T-helper 2 cell treated with Interferon-gamma antibody and Interleukin-4, amounts not matched to agents 5 μg/mL and 100 μg/mL, for 36 hours (primary cell): ENCODE measurements at regions not wholly inside any gene's neighbourhood (a gene's known extent, or its start where the extent isn't known, plus 50 kb on each side); places are given as distances from the start of the nearest gene placed in this dataset.
"Not testable (repeated sequence)": the region's sequence is repeated elsewhere in the genome, so short reads cannot be mapped to it uniquely, and the experiment has no call there.

ENCODE experiments used
- DNase-seq: peaks from one replicate; pipeline ENCODE4 v3.0.0; 2021; ENCODE audit warnings: low spot score
- H3K27ac Mint-ChIP-seq: one replicate; pipeline ENCODE4 v1.8.0; 2021; ENCODE audit warnings: mild to moderate bottlenecking, mixed read lengths
- H3K27me3 Mint-ChIP-seq: one replicate; pipeline ENCODE4 v1.8.0; 2021; ENCODE audit warnings: low read depth, mixed read lengths
- H3K36me3 Mint-ChIP-seq: one replicate; pipeline ENCODE4 v1.8.0; 2021; ENCODE audit warnings: low read depth, mixed read lengths
- H3K4me1 Mint-ChIP-seq: one replicate; pipeline ENCODE4 v1.8.0; 2021; ENCODE audit warnings: low read depth, mixed read lengths
- H3K4me3 Mint-ChIP-seq: one replicate; pipeline ENCODE4 v1.8.0; 2022; ENCODE audit warnings: mild to moderate bottlenecking, moderate library complexity, mixed read lengths
- H3K9me3 Mint-ChIP-seq: one replicate; pipeline ENCODE4 v1.8.0; 2021; ENCODE audit warnings: mixed read lengths

DNA sequence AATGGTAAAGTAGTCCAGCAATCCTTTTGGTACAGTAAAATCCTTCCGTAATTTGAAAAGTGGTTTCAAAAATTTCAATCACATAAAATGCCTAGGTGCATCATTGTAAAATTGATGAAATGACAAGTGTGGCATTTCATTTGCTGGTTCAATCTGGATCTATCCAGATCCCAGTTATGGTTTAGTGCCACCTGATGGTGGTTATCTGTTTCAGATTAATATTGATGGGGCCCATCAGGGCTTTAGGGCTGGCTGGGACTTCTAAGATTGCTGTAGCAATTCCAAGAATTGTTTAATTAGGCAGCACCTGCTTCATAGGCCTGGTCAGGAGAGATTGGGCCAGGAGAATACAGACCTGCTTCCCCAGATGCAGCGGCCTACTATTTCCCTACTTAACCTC is 55.5 kb upstream of the PIK3C3 start:
- H3K4me1 Mint-ChIP-seq = no peaks in the 10 kb centered on the region
- H3K36me3 Mint-ChIP-seq = no peaks in the 10 kb centered on the region
- no peaks in the 10 kb centered on the region for H3K9me3 Mint-ChIP-seq
- no peak for DNase-seq
- H3K27ac Mint-ChIP-seq = no peak overlapping the region
- peaks cover 5% of the 10 kb centered on the region for H3K27me3 Mint-ChIP-seq
- no peak overlapping the region for H3K4me3 Mint-ChIP-seq

DNA sequence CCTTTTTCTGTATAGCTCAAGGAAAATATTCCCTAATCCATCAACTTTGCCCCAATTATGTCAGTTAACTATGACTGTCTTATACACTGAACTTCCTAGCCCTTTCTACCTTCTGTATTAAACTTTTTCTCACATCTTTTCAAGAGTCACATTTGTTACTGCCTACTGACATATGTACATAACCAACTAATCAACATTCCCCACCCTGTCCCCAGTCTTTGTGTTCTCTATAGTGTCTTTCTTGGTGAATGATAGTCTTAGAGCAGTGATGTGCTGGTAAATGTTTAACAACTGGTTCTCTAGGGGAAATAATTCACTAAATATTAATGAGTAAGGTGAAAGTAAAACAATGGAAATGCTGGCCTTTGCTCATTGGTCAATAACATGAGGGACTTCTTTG is 61.6 kb upstream of the PIK3C3 start:
- H3K9me3 Mint-ChIP-seq = no peaks in the 10 kb centered on the region
- no peaks in the 10 kb centered on the region for H3K27me3 Mint-ChIP-seq
- no peak overlapping the region for H3K4me3 Mint-ChIP-seq
- no peak overlapping the region for H3K27ac Mint-ChIP-seq
- H3K36me3 Mint-ChIP-seq = no peaks in the 10 kb centered on the region
- no peak for DNase-seq
- H3K4me1 Mint-ChIP-seq = no peaks in the 10 kb centered on the region

DNA sequence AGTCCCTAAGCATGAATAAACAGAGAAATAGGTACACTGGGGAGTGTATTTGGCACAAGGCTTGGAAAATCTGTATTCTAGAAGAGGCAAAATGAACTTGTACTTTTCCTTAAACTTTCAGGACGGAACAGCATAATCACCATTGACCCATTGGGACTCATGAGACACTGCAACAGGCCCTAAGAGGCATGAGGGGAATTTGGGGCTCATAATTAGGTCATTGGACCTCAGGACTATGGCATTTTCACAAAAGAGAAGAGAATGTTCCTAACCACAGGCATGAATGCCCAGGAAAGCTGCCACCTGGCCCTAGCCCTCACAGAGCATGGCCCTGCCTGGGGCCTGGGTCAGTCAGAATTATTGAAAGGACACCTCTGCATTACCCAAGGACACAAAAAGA is 67.9 kb upstream of the PIK3C3 start:
- no peak for DNase-seq
- Mint-ChIP-seq H3K4me1 (no peaks in the 10 kb centered on the region), H3K27me3 (no peaks in the 10 kb centered on the region), H3K36me3 (no peaks in the 10 kb centered on the region), H3K27ac (no peak overlapping the region), H3K9me3 (no peaks in the 10 kb centered on the region), H3K4me3 (no peak overlapping the region)

DNA sequence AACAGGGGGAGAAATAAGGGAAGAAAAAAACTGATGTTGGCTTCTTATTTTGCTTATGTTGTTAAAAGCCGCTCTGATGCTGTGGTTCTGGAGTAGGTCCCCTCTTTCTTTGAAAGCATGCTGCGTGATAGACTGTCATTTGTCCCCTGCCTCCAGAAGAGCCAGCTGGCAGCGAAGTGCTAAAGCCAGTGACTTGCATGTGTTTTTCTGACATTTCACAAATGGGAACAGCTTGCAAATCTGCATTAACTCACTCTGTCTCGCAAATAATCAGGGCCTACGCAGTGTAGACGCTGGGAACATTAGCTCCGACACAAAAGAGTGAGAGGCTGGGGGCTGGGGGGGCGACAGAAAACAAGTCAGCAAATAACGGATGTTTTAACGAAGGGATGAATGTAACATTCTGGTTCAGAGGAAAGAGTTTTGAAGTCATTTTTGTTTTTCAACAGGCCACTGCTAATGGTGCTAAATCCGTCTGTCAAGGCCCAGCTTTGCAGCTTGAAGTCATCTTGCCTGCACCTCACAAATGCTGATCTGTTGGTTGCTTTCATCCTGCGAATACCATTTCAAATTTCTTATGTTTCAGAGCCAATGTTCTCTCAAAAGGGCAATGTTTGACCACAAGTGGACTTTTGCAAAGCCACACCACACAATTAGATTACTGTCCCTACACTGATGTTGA is 68.8 kb upstream of the PIK3C3 start:
- H3K4me3 Mint-ChIP-seq = no peak overlapping the region
- H3K9me3 Mint-ChIP-seq = no peaks in the 10 kb centered on the region
- H3K27me3 Mint-ChIP-seq = no peaks in the 10 kb centered on the region
- H3K27ac Mint-ChIP-seq = no peak overlapping the region
- DNase-seq = no peak
- no peaks in the 10 kb centered on the region for H3K4me1 Mint-ChIP-seq
- H3K36me3 Mint-ChIP-seq = no peaks in the 10 kb centered on the region

DNA sequence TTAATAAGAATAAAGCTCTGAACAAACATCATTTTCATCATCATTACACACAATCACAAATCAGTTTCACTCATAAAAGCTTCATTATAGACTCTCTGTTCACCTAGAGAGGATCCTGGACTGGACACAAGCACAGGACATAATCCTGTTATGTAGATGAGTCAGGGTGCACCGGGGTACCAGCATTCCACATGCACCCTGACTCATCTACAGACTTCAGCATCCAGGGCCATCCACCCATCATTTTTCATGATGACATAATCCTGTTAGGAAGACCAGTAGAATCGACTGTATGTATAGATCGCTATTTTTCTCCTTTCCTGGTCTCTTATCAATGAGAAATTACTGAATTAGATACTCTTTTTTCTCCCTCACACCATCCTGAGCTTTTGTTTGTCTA is 73.7 kb upstream of the PIK3C3 start:
- DNase-seq = no peak
- Mint-ChIP-seq H3K36me3 (no peaks in the 10 kb centered on the region), H3K4me1 (no peaks in the 10 kb centered on the region), H3K27ac (no peak overlapping the region), H3K4me3 (no peak overlapping the region), H3K27me3 (peaks cover 2% of the 10 kb centered on the region), H3K9me3 (no peaks in the 10 kb centered on the region)

DNA sequence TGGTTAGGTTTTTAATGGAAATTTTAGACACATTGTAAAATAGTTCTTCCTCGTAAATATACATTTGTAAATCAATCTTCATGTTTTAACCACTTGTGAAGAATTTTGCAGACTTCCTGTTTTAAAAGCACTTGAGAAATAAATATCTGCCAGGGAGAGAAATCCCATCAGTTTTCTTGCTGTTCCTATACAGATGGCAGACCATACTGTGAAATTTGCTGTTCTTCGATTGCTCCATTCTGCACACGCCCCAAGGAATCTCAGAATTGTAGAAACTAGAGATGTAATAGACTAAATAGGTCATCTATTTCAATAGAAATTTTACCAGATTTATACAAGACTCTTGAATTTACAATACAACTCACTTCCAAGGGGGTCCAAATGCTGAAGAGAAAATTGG is 75.8 kb upstream of the PIK3C3 start:
- Mint-ChIP-seq H3K36me3 (no peaks in the 10 kb centered on the region), H3K4me1 (no peaks in the 10 kb centered on the region), H3K27ac (no peak overlapping the region), H3K27me3 (peaks cover 2% of the 10 kb centered on the region), H3K4me3 (no peak overlapping the region), H3K9me3 (no peaks in the 10 kb centered on the region)
- DNase-seq = no peak

DNA sequence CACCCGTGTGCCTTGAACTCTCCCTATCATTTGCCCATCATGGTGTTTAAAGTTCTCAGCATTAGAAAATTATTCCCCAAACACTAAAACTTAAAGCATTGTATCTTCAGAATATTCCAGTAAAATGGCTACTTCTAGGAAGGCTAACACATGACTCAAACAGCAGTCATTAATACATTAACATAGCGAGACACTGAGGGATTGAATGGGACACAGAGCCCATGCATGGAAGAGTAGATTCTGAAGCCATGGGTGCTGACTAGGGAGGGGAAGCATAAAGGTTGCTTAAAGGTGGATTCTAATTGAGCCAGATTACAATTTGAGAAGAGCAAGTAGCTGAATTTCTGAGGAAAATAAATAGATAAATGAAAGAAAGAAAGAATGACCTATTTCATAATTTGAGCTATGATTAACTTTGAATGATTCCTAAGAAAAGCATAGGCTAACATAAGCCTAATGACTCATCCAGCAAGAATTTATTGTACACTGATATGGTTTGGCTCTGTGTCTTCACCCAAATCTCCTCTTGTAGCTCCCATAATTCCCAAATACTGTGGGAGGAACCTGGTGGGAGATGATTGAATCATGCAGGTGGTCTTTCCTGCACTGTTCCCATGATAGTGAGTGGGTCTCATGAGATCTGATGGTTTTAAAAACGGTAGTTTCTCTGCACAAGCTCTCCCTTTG is 79.8 kb upstream of the PIK3C3 start:
- H3K4me1 Mint-ChIP-seq = no peaks in the 10 kb centered on the region
- no peaks in the 10 kb centered on the region for H3K36me3 Mint-ChIP-seq
- H3K27me3 Mint-ChIP-seq = no peaks in the 10 kb centered on the region
- no peaks in the 10 kb centered on the region for H3K9me3 Mint-ChIP-seq
- no peak overlapping the region for H3K4me3 Mint-ChIP-seq
- H3K27ac Mint-ChIP-seq = no peak overlapping the region
- DNase-seq = no peak

DNA sequence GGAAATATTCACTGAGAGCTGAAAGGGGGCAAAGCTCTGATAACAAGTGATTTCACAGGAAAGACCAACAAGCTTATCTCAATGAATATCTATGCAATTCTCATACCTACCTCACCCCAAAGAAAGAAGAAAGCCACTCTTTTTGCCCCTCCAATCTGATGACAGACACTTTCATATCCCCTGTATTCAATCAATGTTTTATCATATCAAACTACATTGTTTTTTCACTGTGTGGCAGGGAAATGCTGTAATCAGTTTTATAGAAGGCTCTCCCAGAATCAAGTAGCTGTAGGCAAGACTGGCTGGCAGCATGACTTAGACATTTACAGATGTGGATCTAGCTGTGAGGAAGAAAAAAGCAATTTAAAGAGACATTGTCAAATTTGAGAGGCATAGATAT is 81.3 kb upstream of the PIK3C3 start:
- no peaks in the 10 kb centered on the region for H3K9me3 Mint-ChIP-seq
- H3K4me3 Mint-ChIP-seq = no peak overlapping the region
- no peaks in the 10 kb centered on the region for H3K36me3 Mint-ChIP-seq
- no peaks in the 10 kb centered on the region for H3K4me1 Mint-ChIP-seq
- H3K27ac Mint-ChIP-seq = no peak overlapping the region
- DNase-seq = no peak
- H3K27me3 Mint-ChIP-seq = no peaks in the 10 kb centered on the region

DNA sequence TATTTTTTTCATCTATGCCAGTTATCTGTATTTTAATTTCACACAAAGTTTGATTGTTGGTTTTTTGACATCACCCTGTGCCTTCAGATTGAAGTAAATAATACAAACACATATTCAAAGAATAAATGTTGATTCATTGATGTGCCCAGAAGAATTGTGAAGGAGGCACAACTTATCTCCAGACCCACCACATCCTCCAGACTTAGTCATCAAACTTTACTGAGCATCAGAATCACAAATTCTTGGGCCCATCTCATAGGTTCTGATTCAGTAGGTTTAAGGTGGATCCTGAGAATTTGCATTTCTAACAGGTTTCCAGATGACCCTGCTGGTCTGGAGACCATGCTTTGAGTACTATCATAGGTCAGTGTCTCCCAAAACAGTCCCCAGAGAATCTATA is 82.8 kb upstream of the PIK3C3 start:
- H3K27ac Mint-ChIP-seq = no peak overlapping the region
- H3K27me3 Mint-ChIP-seq = no peaks in the 10 kb centered on the region
- no peaks in the 10 kb centered on the region for H3K9me3 Mint-ChIP-seq
- DNase-seq = no peak
- H3K4me1 Mint-ChIP-seq = no peaks in the 10 kb centered on the region
- no peaks in the 10 kb centered on the region for H3K36me3 Mint-ChIP-seq
- no peak overlapping the region for H3K4me3 Mint-ChIP-seq

DNA sequence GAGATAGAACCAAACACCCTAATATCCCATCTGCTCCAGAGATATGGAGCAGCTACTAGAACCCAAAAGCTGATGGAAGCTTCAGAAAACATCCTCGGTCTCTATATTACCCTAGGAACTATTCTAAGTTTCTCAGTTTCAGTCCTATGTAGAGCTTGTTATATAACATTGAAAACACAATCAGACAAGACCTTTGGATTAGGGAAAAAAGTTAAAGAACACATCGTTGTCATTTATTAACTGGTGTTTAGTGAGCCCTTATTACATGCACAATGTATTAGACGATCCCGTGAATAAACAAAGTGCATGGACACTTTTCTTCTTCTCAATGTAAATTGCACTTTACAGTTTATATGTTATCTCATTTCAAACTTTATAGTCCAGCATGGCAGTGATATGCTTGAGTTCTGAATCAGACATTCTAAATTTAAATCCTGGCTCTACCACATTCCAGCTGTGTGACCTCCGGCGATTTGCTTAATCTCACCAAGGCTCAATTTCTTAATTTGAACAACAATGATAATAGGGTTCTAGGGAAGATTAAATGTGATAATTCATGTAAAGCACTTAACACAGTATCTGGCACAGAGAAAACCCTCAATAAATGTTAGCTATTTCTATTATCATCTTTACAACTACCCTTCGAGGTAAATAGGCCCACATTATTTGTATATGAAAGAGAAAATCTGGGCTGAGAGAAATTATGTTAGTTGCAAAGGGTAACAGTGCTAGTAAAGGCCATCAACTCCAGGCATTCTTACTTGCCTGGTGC is 83.6 kb upstream of the PIK3C3 start:
- H3K27me3 Mint-ChIP-seq = no peaks in the 10 kb centered on the region
- no peaks in the 10 kb centered on the region for H3K36me3 Mint-ChIP-seq
- H3K9me3 Mint-ChIP-seq = no peaks in the 10 kb centered on the region
- H3K4me3 Mint-ChIP-seq = no peak overlapping the region
- H3K4me1 Mint-ChIP-seq = no peaks in the 10 kb centered on the region
- DNase-seq = no peak
- H3K27ac Mint-ChIP-seq = no peak overlapping the region

DNA sequence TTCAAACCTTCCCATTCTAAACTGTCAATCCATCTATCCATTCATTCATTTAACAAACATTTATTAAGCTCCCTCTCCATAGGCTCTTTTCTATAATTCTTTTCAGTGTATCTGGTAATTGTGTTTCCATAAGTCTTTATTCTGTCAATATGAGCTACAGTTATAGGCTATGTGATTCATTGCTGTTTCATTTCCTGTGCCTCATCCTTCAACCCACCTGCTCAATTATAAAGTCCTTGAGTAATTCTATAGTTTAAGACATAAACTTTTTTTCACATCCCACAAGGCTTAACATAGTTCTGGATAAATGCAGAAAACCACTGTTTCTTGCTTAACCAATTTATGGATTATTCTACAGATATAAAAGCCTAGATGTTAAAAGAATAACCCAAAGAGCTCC is 84.2 kb upstream of the PIK3C3 start:
- no peak overlapping the region for H3K27ac Mint-ChIP-seq
- H3K4me3 Mint-ChIP-seq = no peak overlapping the region
- no peaks in the 10 kb centered on the region for H3K4me1 Mint-ChIP-seq
- H3K9me3 Mint-ChIP-seq = no peaks in the 10 kb centered on the region
- no peaks in the 10 kb centered on the region for H3K27me3 Mint-ChIP-seq
- no peak for DNase-seq
- H3K36me3 Mint-ChIP-seq = no peaks in the 10 kb centered on the region

DNA sequence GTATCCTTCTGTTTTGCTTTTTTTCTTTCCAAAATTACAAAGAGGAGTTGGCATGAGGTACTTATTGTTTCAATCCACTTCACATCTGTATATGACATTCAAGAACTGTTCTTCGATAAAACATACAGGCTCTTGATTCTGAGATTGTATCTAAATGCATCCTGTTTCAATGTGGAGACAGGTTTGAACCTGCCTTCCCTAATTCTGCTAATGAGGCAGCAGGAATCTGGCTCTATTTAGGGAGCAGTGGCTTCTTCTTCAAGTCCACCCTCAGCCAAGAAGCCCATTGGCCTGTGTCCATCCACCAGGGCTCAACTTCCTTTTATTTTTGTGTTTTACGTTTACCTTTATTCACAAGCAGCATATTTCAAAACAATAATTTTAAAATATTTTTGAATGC is 84.8 kb upstream of the PIK3C3 start:
- no peak overlapping the region for H3K4me3 Mint-ChIP-seq
- H3K27ac Mint-ChIP-seq = no peak overlapping the region

DNA sequence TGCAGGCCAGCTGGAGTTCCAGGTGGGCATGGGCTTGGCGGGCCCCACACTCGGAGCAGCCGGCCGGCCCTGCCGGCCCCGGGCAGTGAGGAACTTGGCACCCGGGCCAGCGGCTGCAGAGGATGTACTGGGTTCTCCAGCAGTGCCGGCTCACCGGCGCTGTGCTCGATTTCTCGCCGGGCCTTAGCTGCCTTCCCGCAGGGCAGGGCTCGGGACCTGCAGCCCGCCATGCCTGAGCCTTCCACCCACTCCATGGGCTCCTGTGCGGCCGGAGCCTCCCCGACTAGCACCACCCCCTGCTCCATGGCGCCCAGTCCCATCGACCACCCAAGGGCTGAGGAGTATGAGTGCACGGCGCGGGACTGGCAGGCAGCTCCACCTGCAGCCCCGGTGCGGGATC is 89.2 kb upstream of the PIK3C3 start:
- H3K36me3 Mint-ChIP-seq, H3K27ac Mint-ChIP-seq, H3K4me3 Mint-ChIP-seq, DNase-seq, H3K4me1 Mint-ChIP-seq, H3K9me3 Mint-ChIP-seq, H3K27me3 Mint-ChIP-seq: not testable (repeated sequence)

More for the DNA sequence above, 84.8 kb upstream of the PIK3C3 start:
- H3K36me3 Mint-ChIP-seq = no peaks in the 10 kb centered on the region
- no peaks in the 10 kb centered on the region for H3K9me3 Mint-ChIP-seq
- no peaks in the 10 kb centered on the region for H3K4me1 Mint-ChIP-seq
- H3K27me3 Mint-ChIP-seq = no peaks in the 10 kb centered on the region
- DNase-seq = no peak

DNA sequence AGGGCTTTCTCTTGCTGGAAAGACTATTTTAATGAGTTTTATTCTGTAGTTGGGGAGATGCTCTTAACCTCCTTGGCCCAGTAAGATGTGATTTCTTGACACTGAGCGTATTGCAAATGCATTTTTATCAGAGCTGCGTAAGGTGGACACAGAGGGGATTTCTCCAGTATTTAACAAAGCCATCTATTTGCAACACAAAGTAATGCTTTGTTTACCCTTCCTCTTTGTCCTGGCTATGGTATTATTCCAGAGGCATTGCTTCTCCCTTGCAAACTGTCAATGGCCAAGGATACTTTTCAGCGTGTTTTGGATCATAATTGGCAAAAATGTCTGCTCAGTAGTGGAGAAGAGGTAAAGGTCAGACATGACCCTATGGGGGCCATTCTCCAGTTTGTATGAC is 90.8 kb upstream of the PIK3C3 start:
- DNase-seq = no peak
- Mint-ChIP-seq H3K4me1 (no peaks in the 10 kb centered on the region), H3K9me3 (no peaks in the 10 kb centered on the region), H3K36me3 (no peaks in the 10 kb centered on the region), H3K4me3 (no peak overlapping the region), H3K27ac (no peak overlapping the region), H3K27me3 (peaks cover 2% of the 10 kb centered on the region)
